Fibroblast of pulmonary artery (primary cell): ENCODE measurements at regions not wholly inside any gene's neighbourhood (a gene's known extent, or its start where the extent isn't known, plus 50 kb on each side); places are given as distances from the start of the nearest gene placed in this dataset.

Experiments used
- DNase-seq: peaks from one replicate; pipeline ENCODE4 v3.0.0-alpha.2; 2010; ENCODE audit warnings: low read depth
- H3K4me3 ChIP-seq: replicated peaks from 2 replicates; pipeline ENCODE4 v1.5.1; 2011; ENCODE audit warnings: low read depth, mild to moderate bottlenecking, control low read depth, low read length, moderate library complexity
- TF ChIP-seq, protein P1 (sequence below): IDR thresholded peaks from 2 replicates; pipeline ENCODE4 v1.5.1; 2011; ENCODE audit warnings: mild to moderate bottlenecking, control low read depth, low read length, inconsistent platforms; ENCODE audit errors: missing control alignments

DNA sequence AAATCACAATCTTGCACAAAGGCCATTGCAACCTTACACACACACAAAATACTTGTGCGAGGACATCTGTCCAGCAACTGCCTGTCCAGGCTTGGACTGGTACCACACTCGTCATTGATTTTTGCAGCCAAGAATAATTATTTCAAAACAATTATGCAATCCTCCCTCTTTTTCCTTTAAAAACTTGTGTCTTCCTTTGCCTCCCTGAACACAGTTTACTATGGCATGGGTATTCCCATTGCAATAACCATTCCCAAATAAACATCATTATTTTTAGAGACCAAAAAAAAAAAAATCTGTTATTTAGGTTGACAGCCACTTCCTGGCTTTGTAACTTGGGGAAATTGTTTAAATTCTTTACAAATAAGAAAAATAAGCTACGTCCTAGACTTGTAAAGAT lies 54.0 kb downstream of the C11orf91 start:
- no peak overlapping the region for H3K4me3 ChIP-seq
- TF ChIP-seq, protein P1, sequence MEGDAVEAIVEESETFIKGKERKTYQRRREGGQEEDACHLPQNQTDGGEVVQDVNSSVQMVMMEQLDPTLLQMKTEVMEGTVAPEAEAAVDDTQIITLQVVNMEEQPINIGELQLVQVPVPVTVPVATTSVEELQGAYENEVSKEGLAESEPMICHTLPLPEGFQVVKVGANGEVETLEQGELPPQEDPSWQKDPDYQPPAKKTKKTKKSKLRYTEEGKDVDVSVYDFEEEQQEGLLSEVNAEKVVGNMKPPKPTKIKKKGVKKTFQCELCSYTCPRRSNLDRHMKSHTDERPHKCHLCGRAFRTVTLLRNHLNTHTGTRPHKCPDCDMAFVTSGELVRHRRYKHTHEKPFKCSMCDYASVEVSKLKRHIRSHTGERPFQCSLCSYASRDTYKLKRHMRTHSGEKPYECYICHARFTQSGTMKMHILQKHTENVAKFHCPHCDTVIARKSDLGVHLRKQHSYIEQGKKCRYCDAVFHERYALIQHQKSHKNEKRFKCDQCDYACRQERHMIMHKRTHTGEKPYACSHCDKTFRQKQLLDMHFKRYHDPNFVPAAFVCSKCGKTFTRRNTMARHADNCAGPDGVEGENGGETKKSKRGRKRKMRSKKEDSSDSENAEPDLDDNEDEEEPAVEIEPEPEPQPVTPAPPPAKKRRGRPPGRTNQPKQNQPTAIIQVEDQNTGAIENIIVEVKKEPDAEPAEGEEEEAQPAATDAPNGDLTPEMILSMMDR, result no peak
- no peak for DNase-seq

DNA sequence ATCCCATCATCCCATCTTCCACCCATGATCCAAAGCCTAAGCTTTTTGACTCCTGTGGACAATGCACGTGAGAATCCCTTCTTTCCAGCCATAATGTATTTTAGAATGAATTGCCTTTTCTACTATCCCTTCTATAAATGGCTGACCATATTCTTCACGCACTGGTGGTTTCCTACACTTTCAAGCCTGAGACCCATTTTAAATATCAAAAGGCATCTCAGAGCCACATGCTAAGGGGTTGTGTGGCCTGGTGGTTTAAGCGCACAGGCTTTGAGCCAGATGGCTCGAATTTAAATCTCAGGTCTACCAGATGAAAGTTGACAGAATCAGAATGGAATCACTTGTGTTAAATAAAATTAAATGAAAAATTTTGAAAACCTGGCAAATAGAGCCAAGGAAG lies 54.5 kb downstream of the C11orf91 start:
- TF ChIP-seq, protein P1, result no peak
- DNase-seq, result no peak
- H3K4me3 ChIP-seq, result no peak overlapping the region

DNA sequence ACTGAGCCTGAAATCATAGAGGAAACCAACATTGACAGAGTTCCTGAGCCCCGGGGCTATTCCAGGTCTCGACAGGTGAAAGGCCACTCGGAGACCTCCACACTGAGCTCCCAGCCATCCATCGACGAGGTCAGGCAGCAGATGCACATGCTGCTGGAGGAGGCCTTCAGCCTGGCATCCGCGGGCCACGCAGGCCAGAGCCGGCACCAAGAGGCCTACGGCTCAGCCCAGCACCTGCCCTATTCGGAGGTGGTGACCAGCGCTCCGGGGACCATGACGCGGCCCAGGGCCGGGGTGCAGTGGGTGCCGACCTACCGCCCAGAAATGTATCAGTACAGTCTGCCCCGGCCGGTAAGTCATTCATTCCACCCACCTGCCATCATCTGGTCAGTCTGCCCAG lies 54.9 kb downstream of the C11orf91 start:
- no peak for DNase-seq
- TF ChIP-seq, protein P1, result no peak
- H3K4me3 ChIP-seq, result no peak overlapping the region

DNA sequence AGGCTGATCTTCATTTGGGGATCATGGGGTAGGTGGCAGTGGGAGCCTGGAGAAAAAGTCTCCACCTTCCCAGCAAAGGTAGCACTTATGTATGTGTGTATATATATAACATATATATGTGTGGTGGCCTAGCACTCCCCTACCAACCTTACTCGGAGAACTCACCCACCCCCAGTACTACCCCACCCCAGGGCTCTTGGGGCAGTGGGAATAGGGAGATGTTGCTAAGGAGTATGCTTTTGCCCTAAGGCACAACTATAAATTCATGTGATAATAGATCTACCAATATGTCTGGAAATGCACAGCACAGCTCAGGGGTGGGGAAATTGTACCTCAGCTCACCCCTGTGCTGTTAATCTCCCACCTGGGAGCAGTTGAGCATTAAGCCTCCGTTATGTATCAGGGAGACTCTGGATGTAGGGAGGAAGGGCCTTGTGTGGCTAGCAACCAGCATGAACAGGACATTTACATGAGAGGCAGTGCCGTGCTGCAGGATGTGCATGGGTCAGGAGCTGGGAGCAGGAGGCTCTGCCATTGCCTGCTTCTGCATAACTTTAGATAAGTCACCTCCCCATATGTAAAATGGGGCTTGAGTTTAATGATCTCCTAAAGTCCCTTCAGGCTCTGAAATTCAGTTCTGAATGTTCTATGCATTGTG lies 57.3 kb downstream of the C11orf91 start:
- DNase-seq, result no peak
- no peak overlapping the region for H3K4me3 ChIP-seq
- TF ChIP-seq, protein P1, result no peak

DNA sequence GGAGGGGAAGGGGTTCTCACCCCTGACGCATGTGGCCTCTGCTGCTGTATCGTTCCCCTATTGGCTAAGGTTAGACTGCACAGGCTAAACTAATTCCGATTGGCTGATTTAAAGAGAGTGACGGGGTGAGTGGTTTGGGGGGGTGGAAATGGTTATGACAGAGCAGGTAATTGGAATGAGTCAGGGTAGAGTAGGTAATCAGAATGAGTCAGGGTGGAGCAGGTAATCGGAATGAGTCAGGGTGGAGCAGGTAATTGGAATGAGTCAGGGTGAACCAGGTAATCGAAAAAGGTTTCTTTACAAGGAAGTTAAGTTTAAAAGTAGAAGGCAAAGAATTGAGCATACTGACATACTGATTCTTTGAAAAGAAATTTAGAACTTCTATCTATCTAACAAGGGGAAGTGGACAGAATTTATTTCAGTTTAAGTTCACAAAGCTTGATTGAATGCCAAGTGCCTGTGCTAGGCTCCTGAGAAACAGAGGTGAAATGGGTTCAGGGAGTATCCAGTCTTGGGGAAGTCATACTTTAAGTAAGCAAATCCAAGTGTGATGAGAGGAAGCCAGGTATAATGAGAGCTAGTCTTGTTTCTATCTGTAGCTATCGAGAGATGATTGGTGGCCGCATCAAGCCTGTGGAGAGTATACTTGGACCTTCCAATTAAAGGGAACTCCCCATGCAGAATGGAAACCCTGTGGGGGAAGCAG lies 58.0 kb downstream of the C11orf91 start:
- TF ChIP-seq, protein P1, result no peak
- H3K4me3 ChIP-seq, result no peak overlapping the region
- DNase-seq, result no peak

DNA sequence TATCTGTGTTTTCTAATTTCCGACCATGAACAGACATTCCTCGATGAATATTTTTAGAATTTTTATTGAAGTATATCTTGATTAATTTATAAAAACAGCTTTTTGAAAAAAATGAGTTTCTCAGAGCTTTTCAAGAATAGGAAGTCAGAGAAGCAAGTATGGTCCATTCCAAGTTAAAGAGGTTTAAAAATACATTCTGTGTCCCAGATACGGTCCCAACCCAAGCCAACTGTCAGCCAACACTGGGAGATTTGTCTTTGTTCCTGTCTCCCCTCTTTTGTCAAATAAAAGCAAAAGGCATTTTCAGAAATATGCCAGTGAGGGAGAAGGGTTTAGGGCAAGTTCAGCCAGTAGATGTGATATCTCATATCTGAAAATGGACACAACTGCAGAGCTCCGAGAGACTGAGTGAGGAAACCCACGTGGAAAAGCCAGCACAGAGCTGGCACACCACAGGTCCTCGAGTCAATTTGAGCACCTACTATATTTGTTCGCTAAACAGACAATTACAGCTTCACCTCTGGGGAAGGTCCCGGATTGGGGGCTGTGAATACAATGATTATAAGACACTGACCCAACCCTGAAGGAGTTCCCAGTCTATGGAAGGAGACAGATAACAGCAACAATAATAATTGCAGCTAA lies 59.8 kb downstream of the C11orf91 start:
- H3K4me3 ChIP-seq, result no peak overlapping the region
- TF ChIP-seq, protein P1, result no peak
- DNase-seq, result no peak
